Brain microvascular endothelial cell (primary cell): ENCODE measurements at regions not wholly inside any gene's neighbourhood (a gene's known extent, or its start where the extent isn't known, plus 50 kb on each side); places are given as distances from the start of the nearest gene placed in this dataset.

Experiments
- DNase-seq: peaks from one replicate; pipeline ENCODE4 v3.0.0-alpha.2; 2020
- H3K27ac ChIP-seq: fragments of 250-450 bp; sonication (Bioruptor Pico); 2 replicates; pipeline ENCODE4 v1.5.1; 2020; ENCODE audit warnings: mild to moderate bottlenecking, moderate library complexity
- H3K27me3 ChIP-seq: fragments of 250-450 bp; sonication (Bioruptor Pico); replicated peaks from 2 replicates; pipeline ENCODE4 v1.5.1; 2020; ENCODE audit warnings: mild to moderate bottlenecking
- H3K36me3 ChIP-seq: fragments of 250-450 bp; sonication (Bioruptor Pico); replicated peaks from 2 replicates; pipeline ENCODE4 v1.5.1; 2020; ENCODE audit warnings: mild to moderate bottlenecking
- H3K4me3 ChIP-seq: 2 replicates; pipeline ENCODE4 v1.5.1; 2011; ENCODE audit warnings: low read depth, mild to moderate bottlenecking, control low read depth, low read length, moderate library complexity
- in situ Hi-C: cut with HindIII; loops from 2 replicates; pipeline ENCODE4 v1.10.0; 2017; ENCODE audit warnings: low sequenced_read_pairs, low pct_ligation_motif_present
- TF ChIP-seq, protein P1 (sequence below): IDR thresholded peaks from 2 replicates; pipeline ENCODE4 v1.5.1; 2011; ENCODE audit warnings: low read depth, mild to moderate bottlenecking, moderate library complexity, low read length, control low read depth, inconsistent platforms; ENCODE audit errors: missing control alignments

DNA sequence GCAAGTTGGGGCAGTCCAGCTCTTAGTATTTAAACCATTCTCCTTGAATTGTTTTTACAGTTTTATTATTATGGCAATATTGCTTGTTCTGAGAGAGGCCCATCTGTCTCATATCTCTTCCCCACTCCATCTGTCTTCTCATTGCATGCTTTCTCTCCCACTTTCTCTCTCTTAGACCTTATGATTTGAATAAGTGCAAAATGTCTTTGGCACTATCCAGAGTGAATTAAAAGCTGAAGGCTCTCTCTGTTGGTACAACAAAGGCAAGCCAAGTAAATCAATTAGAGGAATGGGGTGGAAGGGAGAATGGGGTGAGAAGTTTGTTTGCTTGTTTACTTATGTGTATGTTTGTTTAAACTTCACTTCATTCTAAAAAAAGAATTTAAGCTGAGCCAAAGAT lies 195.3 kb upstream of the RFX3 start:
- Histone ChIP-seq H3K4me3 (no peak overlapping the region), H3K27me3 (no peaks in the 10 kb centered on the region), H3K27ac (no peak overlapping the region), H3K36me3 (no peaks in the 10 kb centered on the region)
- no peak for DNase-seq
- in situ Hi-C loops: no loop called here
- TF ChIP-seq, protein P1, sequence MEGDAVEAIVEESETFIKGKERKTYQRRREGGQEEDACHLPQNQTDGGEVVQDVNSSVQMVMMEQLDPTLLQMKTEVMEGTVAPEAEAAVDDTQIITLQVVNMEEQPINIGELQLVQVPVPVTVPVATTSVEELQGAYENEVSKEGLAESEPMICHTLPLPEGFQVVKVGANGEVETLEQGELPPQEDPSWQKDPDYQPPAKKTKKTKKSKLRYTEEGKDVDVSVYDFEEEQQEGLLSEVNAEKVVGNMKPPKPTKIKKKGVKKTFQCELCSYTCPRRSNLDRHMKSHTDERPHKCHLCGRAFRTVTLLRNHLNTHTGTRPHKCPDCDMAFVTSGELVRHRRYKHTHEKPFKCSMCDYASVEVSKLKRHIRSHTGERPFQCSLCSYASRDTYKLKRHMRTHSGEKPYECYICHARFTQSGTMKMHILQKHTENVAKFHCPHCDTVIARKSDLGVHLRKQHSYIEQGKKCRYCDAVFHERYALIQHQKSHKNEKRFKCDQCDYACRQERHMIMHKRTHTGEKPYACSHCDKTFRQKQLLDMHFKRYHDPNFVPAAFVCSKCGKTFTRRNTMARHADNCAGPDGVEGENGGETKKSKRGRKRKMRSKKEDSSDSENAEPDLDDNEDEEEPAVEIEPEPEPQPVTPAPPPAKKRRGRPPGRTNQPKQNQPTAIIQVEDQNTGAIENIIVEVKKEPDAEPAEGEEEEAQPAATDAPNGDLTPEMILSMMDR: no peak

DNA sequence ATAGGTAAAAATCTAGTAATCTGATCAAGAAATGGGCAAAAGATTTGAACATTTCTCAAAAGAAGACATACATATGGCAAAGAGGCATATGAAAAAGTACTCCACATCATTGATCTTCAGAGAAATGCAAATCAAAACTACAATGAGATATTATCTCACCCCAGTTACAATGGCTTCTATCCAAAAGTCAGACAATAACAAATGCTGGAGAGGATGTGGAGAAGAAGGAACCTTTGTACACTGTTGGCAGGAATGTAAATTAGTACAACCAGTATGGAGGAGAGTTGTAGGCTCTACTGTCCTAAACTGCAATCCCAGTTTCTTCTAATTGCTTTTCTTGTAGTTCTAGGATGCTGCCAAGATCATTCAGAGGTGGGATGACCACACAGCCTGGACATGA lies 193.5 kb upstream of the RFX3 start:
- in situ Hi-C loops: no loop called here
- Histone ChIP-seq H3K27ac (no peak overlapping the region), H3K36me3 (no peaks in the 10 kb centered on the region), H3K4me3 (no peak overlapping the region), H3K27me3 (no peaks in the 10 kb centered on the region)
- no peak for DNase-seq
- TF ChIP-seq, protein P1: no peak

DNA sequence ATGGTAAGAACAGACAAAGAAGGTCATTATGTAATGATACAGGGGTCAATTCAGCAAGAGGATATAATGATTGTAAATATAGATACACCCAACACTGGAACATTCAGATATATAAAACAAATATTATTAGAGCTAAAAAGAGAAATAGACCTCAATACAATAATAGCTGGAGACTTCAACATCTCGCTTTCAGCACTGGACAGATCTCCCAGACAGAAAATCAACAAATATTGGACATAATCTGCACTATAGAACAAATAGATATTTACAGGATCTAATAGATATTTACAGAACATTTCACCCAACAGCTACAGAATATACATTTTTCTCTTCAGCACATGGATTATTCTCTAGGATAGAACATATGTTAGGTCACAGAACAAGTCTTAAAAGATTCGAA lies 190.6 kb upstream of the RFX3 start:
- in situ Hi-C loops: no loop called here
- TF ChIP-seq, protein P1: no peak
- no peaks in the 10 kb centered on the region for H3K36me3 ChIP-seq
- H3K27ac ChIP-seq: no peak overlapping the region
- no peak for DNase-seq
- H3K27me3 ChIP-seq: no peaks in the 10 kb centered on the region
- no peak overlapping the region for H3K4me3 ChIP-seq

DNA sequence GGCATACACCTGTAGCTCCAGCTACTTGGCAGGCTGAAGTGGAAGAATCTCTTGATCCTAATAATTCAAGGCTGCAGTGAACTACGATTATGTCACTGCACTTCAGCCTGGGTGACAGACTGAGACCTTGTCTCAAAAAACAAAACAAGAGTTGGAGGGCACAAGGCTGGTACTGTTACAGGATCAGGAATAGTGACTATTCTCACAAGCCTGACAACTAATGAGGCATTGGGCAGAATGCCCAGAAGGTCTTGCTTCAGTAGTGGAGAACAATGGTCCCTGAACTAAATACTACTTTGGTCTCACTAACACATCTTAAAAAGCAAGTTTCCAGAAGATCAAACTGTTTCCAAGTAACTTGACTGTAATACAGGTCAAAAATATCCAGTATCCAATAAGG lies 182.9 kb upstream of the RFX3 start:
- no peak for DNase-seq
- H3K36me3 ChIP-seq: no peaks in the 10 kb centered on the region
- no peaks in the 10 kb centered on the region for H3K27me3 ChIP-seq
- in situ Hi-C loops: no loop called here
- no peak overlapping the region for H3K27ac ChIP-seq
- TF ChIP-seq, protein P1: no peak
- no peak overlapping the region for H3K4me3 ChIP-seq

DNA sequence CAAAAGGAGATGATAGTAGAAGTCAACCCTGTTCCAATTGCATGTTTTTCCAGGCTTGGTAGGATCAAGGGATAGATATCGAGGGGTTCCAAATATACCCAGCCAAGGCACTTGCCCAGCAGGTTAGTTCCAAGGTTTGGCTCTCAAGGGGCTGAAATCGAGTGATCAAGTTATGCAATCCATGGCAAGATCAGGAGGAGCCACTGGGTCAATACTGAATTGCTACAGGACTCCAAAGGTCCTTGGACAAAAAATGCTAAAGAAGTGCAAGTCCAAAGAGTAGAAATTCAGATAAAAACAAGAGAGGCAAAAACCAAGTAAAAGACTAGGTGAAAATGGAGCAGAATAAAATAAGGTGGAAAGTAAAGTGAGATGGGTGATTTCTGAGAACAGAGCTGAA lies 179.1 kb upstream of the RFX3 start:
- in situ Hi-C loops: no loop called here
- no peak overlapping the region for H3K27ac ChIP-seq
- TF ChIP-seq, protein P1: no peak
- no peak for DNase-seq
- no peaks in the 10 kb centered on the region for H3K27me3 ChIP-seq
- no peaks in the 10 kb centered on the region for H3K36me3 ChIP-seq
- H3K4me3 ChIP-seq: no peak overlapping the region

DNA sequence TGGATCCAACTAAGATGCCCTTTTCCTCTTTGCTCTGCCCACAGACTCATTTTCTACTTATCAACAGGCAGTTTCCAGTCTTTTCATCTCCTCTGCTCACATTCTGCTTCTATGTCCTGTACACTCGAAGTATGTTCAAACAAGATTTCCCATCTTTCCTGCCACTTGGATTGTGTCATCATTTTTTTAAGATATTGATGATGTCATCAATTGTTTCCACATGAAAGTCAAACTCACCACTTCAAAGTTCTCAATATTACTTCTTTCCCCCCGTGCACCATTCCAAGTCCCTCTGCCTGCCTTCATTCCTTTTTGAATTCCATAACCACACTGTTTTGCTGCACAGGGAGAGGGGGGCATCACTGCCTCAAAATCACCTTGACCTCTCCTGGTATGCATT lies 175.0 kb upstream of the RFX3 start:
- in situ Hi-C loops: no loop called here
- DNase-seq: no peak
- H3K27me3 ChIP-seq: no peaks in the 10 kb centered on the region
- H3K36me3 ChIP-seq: no peaks in the 10 kb centered on the region
- no peak overlapping the region for H3K27ac ChIP-seq
- H3K4me3 ChIP-seq: no peak overlapping the region
- TF ChIP-seq, protein P1: no peak
